ENCODE measurements at regions not wholly inside any gene's neighbourhood (a gene's known extent, or its start where the extent isn't known, plus 50 kb on each side); places are given as distances from the start of the nearest gene placed in this dataset.
"Not testable (repeated sequence)": the region's sequence is repeated elsewhere in the genome, so short reads cannot be mapped to it uniquely, and the experiment has no call there.

DNA sequence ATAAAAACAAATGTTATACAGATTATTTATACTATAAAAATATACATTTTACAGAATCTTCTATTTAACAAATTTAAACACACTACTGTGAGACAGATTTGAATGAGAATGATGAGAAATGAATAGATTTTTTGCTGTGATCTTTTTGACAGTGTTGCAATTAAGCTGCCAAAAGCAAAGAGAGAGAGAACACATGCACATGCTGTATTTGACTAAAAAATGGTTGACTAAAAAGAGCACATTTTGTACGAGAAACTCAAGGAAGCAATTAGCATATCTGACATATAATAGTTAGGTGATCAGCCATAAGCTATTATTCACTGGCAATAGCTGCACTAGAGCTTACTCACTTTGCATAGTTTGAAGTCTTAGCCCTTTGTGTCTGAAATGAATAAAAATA, 115.8 kb downstream of the SYT10 start:
- no peak for DNase-seq

DNA sequence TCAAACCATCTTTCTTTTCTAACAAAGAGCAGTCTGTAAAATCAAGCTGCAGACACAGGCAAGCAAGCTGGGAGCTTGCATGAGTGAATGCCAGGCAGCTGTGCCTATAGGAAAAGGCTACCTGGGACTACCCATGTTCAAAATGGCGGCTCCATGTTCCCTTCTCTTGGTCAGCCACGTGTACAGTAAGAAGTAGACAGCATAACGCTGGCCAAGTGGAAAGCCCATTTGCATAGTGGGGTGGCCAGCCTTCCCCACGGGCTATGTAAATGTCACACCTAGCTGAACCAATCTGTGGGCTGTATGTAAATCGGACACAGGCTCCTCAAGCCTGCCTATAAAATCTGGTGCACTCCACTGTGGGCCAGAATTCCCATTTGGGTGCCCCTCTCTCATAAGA, 117.1 kb downstream of the SYT10 start:
- no peak for DNase-seq

GRCh38 chr12:33317746-33318145, 121.9 kb downstream of the SYT10 start:
- DNase-seq, result no peak

DNA sequence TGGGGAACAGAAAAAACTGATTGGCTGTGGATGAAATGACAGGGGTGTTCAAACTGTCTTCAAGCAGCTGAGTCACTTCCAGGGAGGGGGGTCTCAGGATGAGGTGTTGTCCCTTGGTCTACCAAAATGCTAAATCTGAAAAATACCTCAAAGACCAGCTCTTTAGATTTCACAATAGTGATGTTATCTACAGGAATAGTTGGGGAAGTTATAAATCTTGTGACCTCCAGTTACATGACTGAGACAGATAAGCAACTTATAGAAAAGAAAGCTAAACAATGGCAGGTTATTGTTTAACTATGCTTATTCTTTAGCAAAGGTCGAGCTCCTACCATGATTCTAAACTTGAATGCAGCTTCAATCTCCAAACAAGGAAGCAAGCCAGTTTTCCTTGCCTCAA, 125.4 kb downstream of the SYT10 start:
- DNase-seq, result no peak

DNA sequence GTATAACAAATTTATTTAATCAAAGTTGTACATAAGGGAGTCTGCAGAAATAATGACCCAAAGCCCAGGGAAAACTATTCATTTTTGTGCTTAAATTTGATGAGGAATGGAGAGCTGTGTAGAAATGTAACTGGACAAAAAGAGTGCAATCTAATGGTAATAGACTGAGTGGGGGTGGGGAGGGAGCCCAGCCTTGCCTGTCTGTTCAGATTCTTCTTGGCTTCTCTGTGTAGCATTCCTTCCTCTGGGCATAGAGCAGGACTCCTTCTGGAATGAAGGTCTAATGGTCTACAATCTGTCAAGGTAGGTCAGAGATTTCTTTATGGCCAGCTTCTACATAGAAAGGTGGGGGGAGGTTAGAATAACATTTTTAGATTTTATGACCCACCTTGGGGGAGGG, 126.1 kb downstream of the SYT10 start:
- no peak for DNase-seq

- no peak for DNase-seq
Observed at GRCh38 chr12:33310471-33310870, 129.1 kb downstream of the SYT10 start.

DNA sequence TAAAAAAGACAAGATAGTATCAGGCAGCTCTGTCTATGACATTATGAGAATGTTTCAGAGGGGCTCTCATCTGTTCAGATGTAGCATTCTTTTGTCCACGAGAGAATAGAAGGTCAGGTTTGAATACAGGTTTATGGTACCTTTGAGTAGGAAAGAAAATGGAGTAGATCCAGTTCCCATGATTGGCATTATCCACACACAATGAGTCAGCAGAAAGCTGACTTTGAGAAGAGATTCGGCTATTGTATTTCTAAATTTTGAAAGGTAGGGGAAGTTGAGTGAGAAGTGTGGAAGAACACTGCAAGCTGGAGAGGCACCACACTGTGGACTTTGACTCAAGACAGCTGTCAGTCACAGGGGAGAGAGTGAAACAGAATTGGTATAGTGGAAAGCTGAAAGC, 135.4 kb downstream of the SYT10 start:
- DNase-seq, result no peak

- no peak for DNase-seq
Observed at GRCh38 chr12:33296529-33296928, 143.1 kb downstream of the SYT10 start.

- DNase-seq, result no peak
Observed at GRCh38 chr12:33290703-33291102, 148.9 kb downstream of the SYT10 start.

DNA sequence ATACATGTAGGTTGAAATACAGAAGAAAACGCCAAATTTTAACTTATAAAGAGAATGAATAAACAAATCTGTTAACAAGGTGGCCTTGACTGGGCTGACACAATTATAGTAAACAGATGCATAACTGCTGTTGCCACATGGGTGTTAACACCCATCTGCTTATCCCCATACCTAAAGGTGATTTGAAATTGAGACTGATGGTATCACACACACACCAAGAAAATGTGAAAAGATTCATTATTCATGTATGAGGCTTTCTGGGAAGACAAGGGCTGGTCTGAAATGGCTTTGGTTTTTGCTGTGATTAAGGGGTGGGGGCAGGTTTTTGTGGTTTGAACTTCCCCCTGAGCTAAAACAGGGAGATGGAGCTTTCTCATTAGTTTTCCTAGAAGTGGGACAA, 156.6 kb downstream of the SYT10 start:
- DNase-seq, result no peak

- no peak for DNase-seq
Observed at GRCh38 chr12:33277376-33277775, 162.2 kb downstream of the SYT10 start.

DNA sequence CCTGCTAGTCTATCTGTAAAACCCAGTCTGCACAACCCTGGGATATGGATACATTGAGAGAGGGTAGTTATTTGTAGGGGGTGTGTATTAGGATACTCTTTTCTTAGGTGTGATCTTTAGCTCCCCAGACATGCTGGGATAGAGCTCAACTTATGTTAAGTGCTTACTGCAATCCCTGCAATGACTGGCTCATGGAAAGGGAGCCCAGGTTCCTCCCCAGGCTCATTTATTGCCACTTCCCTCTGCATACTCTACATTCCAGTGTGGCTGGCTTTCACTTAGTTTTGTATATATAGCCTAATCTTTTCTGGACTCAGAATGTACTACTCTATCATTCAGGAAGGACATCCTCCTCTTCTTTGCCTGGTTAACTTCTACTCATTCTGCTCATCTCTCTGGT, 172.0 kb downstream of the SYT10 start:
- DNase-seq, result no peak

- peak in 1 of 3 donors; percentile 6 for DNase-seq
Observed at GRCh38 chr12:33265900-33266299, 173.7 kb downstream of the SYT10 start.

DNA sequence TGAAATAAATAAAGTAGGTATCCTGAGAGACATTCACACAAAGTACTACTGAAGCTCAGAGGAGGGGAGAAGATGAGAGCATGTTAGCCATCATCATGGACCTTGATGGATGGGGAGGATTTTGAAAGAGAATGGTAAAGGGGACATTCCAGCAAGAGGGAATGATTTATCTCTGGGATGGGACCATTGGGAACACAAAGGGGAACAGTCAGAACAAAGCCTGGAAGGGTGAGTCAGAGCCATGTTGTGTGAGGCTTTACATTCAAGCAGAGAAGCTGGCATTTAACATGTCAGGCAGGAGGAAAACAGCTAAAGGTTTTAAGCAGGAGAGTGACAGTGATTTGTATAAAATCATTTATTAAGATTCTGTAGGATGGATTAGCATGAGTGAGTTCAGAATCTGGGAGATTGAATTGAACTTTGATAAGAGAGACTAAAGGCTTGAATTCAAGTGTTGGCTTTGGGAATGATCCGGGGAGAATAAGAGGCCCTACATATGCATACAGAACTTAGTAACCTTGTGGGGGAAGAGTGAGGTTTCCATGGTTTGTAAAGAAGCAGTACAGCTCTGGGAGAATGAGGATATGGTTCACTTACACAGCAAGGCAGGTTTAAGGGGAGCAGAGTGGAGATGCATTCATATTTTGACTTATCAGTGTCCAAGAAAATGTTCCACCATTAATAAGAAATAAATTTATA, 174.4 kb downstream of the SYT10 start:
- DNase-seq, result no peak

- peak in 2 of 3 donors; percentile 16 to 67 for DNase-seq
Observed at GRCh38 chr12:33253178-33253577, 186.4 kb downstream of the SYT10 start.

DNA sequence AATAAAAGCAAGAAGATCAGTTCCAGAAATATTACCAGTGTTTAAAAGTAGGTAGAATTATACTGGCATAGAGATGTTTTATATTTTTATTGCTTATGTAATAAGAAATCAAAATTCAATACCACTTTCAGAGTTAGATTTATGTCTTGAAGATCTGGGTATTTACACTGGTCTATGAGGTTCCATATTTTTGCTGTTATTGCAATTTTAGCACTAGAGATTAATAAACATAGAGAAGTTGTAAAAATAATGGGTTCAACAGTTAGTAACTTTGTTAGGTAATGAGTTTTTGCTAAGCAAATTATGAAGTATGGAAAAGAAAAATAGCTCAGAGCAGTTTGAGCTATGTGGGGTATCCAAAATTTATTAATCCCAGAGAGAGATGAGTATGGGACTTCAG, 188.1 kb downstream of the SYT10 start:
- no peak for DNase-seq

GRCh38 chr12:33248364-33248763, 191.3 kb downstream of the SYT10 start:
- no peak for DNase-seq

DNA sequence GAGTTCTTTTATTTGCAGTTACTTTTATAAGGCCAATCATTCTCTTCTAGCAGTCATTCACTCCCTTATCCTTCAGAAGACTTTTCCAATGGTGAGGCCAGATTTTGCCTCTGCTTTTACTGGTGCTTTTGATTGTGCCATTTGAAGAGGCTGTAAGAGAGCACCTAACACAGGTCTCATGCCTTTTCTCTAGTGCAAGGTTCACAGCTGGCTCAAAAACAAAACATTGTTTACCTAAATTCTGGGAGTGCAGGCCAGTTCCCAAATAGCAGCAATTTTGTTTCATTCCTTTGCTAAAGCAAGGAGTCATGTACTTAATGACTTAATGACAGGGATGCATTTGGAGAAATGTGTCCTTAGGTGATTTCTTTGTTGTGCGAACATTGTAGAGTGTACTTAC, 192.0 kb downstream of the SYT10 start:
- DNase-seq, result no peak

GRCh38 chr12:33245434-33245833, 194.2 kb downstream of the SYT10 start:
- DNase-seq, result peak in 2 of 3 donors; percentile 5 to 29

DNA sequence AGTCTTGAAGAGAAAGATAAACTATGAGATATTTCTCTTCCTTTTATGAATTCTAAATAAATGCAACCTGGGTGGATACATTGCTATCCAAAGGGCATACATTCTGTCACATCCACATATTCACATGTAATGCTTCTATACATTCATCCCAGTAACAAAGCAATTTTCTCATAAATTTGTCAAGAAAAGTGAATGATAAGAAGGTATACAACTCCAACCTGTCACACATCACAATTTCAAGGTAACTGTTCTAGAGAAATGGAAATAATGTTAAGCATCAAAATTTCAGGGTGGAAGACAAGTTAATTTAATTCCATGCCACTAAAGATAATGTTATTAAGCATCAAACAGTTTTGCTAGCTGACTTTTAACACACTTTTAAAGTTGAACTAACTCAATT, 212.9 kb downstream of the SYT10 start:
- no peak for DNase-seq

GRCh38 chr12:33223956-33224355, 215.7 kb downstream of the SYT10 start:
- no peak for DNase-seq

GRCh38 chr12:33222357-33222756, 217.3 kb downstream of the SYT10 start:
- no peak for DNase-seq

GRCh38 chr12:33205981-33206380, 233.6 kb downstream of the SYT10 start:
- peak in 1 of 3 donors; percentile 3 for DNase-seq

DNA sequence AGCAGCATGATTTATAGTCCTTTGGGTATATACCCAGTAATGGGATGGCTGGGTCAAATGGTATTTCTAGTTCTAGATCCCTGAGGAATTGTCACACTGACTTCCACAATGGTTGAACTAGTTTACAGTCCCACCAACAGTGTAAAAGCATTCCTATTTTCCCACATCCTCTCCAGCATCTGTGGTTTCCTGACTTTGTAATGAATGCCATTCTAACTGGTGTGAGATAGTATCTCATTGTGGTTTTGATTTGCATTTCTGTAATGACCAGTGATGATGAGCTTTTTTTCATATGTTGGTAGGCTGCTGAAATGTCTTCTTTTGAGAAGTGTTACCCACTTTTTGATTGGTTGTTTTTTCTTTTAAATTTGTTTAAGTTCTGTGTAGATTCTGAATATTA, 245.2 kb downstream of the SYT10 start:
- not testable (repeated sequence) for DNase-seq

Data from muscle of back (tissue), 3 donors.